Common myeloid progenitor, CD34-positive (primary cell): ENCODE measurements at regions not wholly inside any gene's neighbourhood (a gene's known extent, or its start where the extent isn't known, plus 50 kb on each side); places are given as distances from the start of the nearest gene placed in this dataset.
"Not testable (repeated sequence)": the region's sequence is repeated elsewhere in the genome, so short reads cannot be mapped to it uniquely, and the experiment has no call there.

Experiments
- CTCF ChIA-PET: fragments of 350-600 bp; sonication (Branson Sonifier 250); formaldehyde crosslinking; loops from one replicate; lab custom pipeline; 2021; ENCODE audit warnings: antibody characterized with exemption; lab: Charles Lee
- POLR2A ChIA-PET: fragments of 350-600 bp; sonication (Branson Sonifier 250); formaldehyde crosslinking; loops from one replicate; lab custom pipeline; 2021; ENCODE audit warnings: antibody characterized with exemption; lab: Charles Lee
- DNase-seq, 3 donors: peaks; one replicate each; pipeline versions ENCODE4 v3.0.0 to v3.0.0-alpha.2; 2013
- H3K27ac ChIP-seq, 2 experiments: 1 replicate in 1 of 2; 2 replicates in 1 of 2; pipeline ENCODE4 v1.7.0; 2013; ENCODE audit warnings: inconsistent platforms in 2 of 2, low read length in 2 of 2, mild to moderate bottlenecking in 2 of 2, low read depth in 1 of 2, moderate library complexity in 1 of 2; ENCODE audit not compliant: severe bottlenecking in 2 of 2, insufficient read depth in 1 of 2, poor library complexity in 1 of 2
- H3K27me3 ChIP-seq, 5 experiments: replicated peaks in 2 of 5; 1 replicate in 3 of 5; 2 replicates in 2 of 5; pipeline versions ENCODE4 v1.6.1 to v1.7.0; 2013; ENCODE audit warnings: low read length in 4 of 5, mild to moderate bottlenecking in 2 of 5, moderate library complexity in 2 of 5, inconsistent platforms in 1 of 5; ENCODE audit not compliant: insufficient read depth in 5 of 5, control insufficient read depth in 4 of 5
- H3K36me3 ChIP-seq, 4 experiments: 1 replicate in 2 of 4; 2 replicates in 2 of 4; pipeline versions ENCODE4 v1.6.1 to v1.7.0; 2013; ENCODE audit warnings: low read length in 3 of 4, control low read depth in 1 of 4, mild to moderate bottlenecking in 1 of 4; ENCODE audit not compliant: control insufficient read depth in 4 of 4, insufficient read depth in 4 of 4
- H3K4me1 ChIP-seq, 4 experiments: 1 replicate in 3 of 4; 2 replicates in 1 of 4; pipeline versions ENCODE4 v1.6.1 to v1.7.1; 2013; ENCODE audit warnings: low read length in 3 of 4, mild to moderate bottlenecking in 3 of 4, control low read depth in 1 of 4, inconsistent platforms in 1 of 4, moderate library complexity in 1 of 4; ENCODE audit not compliant: control insufficient read depth in 4 of 4, insufficient read depth in 4 of 4; ENCODE audit errors: control extremely low read depth in 1 of 4
- H3K4me3 ChIP-seq, 7 experiments: 1 replicate in 4 of 7; 2 replicates in 3 of 7; pipeline versions ENCODE4 v1.5.1 to v1.7.0; 2013; ENCODE audit warnings: mild to moderate bottlenecking in 7 of 7, low read length in 6 of 7, moderate library complexity in 6 of 7, inconsistent platforms in 2 of 7, low read depth in 2 of 7, control low read depth in 1 of 7; ENCODE audit not compliant: insufficient read depth in 4 of 7, control insufficient read depth in 1 of 7; ENCODE audit errors: extremely low read depth in 1 of 7
- H3K9me3 ChIP-seq, 5 experiments: 1 replicate in 4 of 5; 2 replicates in 1 of 5; pipeline versions ENCODE4 v1.6.1 to v1.7.1; 2013; ENCODE audit warnings: low read length in 4 of 5, mild to moderate bottlenecking in 2 of 5, inconsistent platforms in 1 of 5, low read depth in 1 of 5, moderate library complexity in 1 of 5; ENCODE audit not compliant: control insufficient read depth in 4 of 5, insufficient read depth in 2 of 5; ENCODE audit errors: control extremely low read depth in 1 of 5
- WGBS: methylation state at CpG from one replicate; pipeline ENCODE4 v1.1.5; 2013; ENCODE audit not compliant: insufficient coverage; 5-methylcytosine and 5-hydroxymethylcytosine counted together

- ChIA-PET POLR2A (no interaction called here), CTCF (no interaction called here)
- Histone ChIP-seq H3K4me1 (peaks cover 0 to 10% (median 5%) of the 10 kb centered on the region in 4 experiments), H3K36me3 (no peaks in the 10 kb centered on the region), H3K4me3 (no peak overlapping the region), H3K9me3 (peaks cover 0 to 2% (median 0%) of the 10 kb centered on the region in 5 experiments), H3K27ac (no peak overlapping the region), H3K27me3 (peaks cover 0 to 4% (median 0%) of the 10 kb centered on the region in 5 experiments)
- 24% methylated on average over 20 of the region's 25 CpGs for WGBS
- peak in 2 of 3 donors; percentile 50 to 64 for DNase-seq
These were observed 318.7 kb downstream of the THBS2 start for GRCh38 chr6:168934660-168935627.

- H3K36me3 ChIP-seq, CTCF ChIA-PET, POLR2A ChIA-PET, H3K27ac ChIP-seq, H3K27me3 ChIP-seq, H3K9me3 ChIP-seq, H3K4me1 ChIP-seq, H3K4me3 ChIP-seq, DNase-seq: not testable (repeated sequence)
- WGBS = 86% methylated on average over 10 of the region's 16 CpGs
These were observed 321.5 kb downstream of the THBS2 start for GRCh38 chr6:168932171-168932570.

GRCh38 chr6:168931072-168931471, 322.6 kb downstream of the THBS2 start:
- H3K4me3 ChIP-seq, H3K36me3 ChIP-seq, CTCF ChIA-PET, DNase-seq, H3K9me3 ChIP-seq, H3K27me3 ChIP-seq, POLR2A ChIA-PET, H3K4me1 ChIP-seq, H3K27ac ChIP-seq: not testable (repeated sequence)
- 74% methylated on average over 6 of the region's 17 CpGs for WGBS

GRCh38 chr6:168929871-168930450, 323.7 kb downstream of the THBS2 start:
- Histone ChIP-seq H3K9me3 (peaks cover 0 to 2% (median 0%) of the 10 kb centered on the region in 5 experiments), H3K27me3 (peaks cover 0 to 3% (median 0%) of the 10 kb centered on the region in 5 experiments), H3K36me3 (no peaks in the 10 kb centered on the region), H3K4me3 (no peak overlapping the region), H3K4me1 (peaks cover 0 to 6% (median 0%) of the 10 kb centered on the region in 4 experiments), H3K27ac (no peak overlapping the region)
- no peak for DNase-seq
- ChIA-PET POLR2A (no interaction called here), CTCF (no interaction called here)
- 100% methylated on average over 6 of the region's 11 CpGs for WGBS

GRCh38 chr6:168928012-168928411, 325.6 kb downstream of the THBS2 start:
- H3K9me3 ChIP-seq = peaks cover 0 to 2% (median 0%) of the 10 kb centered on the region in 5 experiments
- no peak overlapping the region for H3K4me3 ChIP-seq
- H3K27me3 ChIP-seq = no peaks in the 10 kb centered on the region
- H3K27ac ChIP-seq = no peak overlapping the region
- DNase-seq = no peak
- POLR2A ChIA-PET = no interaction called here
- no peaks in the 10 kb centered on the region for H3K36me3 ChIP-seq
- WGBS = 98% methylated on average over 8 of the region's 10 CpGs
- H3K4me1 ChIP-seq = no peaks in the 10 kb centered on the region
- CTCF ChIA-PET = no interaction called here

- H3K4me1 ChIP-seq = no peaks in the 10 kb centered on the region
- no peaks in the 10 kb centered on the region for H3K36me3 ChIP-seq
- peaks cover 0 to 2% (median 0%) of the 10 kb centered on the region in 5 experiments for H3K9me3 ChIP-seq
- ChIA-PET POLR2A (no interaction called here), CTCF (no interaction called here)
- 95% methylated on average over 10 of the region's 10 CpGs for WGBS
- no peaks in the 10 kb centered on the region for H3K27me3 ChIP-seq
- H3K27ac ChIP-seq = no peak overlapping the region
- no peak for DNase-seq
- no peak overlapping the region for H3K4me3 ChIP-seq
These were observed 326.6 kb downstream of the THBS2 start for GRCh38 chr6:168927026-168927425.

GRCh38 chr6:168926306-168926705, 327.3 kb downstream of the THBS2 start:
- no peak for DNase-seq
- 86% methylated on average over 9 of the region's 15 CpGs for WGBS
- ChIA-PET POLR2A (no interaction called here), CTCF (no interaction called here)
- Histone ChIP-seq H3K36me3 (no peaks in the 10 kb centered on the region), H3K27me3 (no peaks in the 10 kb centered on the region), H3K4me3 (no peak overlapping the region), H3K4me1 (no peaks in the 10 kb centered on the region), H3K9me3 (peaks cover 0 to 2% (median 0%) of the 10 kb centered on the region in 5 experiments), H3K27ac (no peak overlapping the region)
